Stimulated activated CD4-positive, alpha-beta T cell treated with anti-CD3 and anti-CD28 coated beads, Interleukin-1b, Interleukin-23, amount 100 ng/mL, for 24 hours (primary cell): ENCODE measurements at regions not wholly inside any gene's neighbourhood (a gene's known extent, or its start where the extent isn't known, plus 50 kb on each side); places are given as distances from the start of the nearest gene placed in this dataset.

ENCODE experiments used
- DNase-seq, 4 experiments: peaks; one replicate each; pipeline ENCODE4 v3.0.0-alpha.2; 2020; ENCODE audit warnings: low read depth in 4 of 4, low spot score in 1 of 4

DNA sequence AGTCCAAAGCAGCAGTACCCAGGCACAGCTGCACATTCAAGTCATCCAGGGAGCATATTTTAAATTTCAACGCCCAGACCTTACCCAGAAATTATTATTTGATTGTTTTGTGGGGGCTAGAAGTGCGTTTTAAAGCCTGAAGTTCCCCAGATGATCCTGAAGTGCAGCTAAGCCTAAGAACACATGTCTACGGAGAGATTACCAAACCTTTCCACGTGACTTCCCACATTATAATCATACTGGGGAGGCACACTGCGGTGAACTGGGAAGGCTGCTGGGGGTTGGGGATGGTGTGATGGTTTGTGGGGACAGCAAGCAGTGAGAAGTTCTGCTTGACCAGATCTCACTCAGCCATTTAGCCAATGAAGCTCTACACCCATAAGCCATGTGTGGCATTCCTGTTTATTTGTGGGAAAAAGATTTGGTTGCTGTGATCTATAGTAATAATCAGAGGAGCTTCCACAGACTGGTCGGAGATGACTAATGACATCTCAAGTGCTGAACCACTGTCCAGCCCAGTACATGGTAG, 93.4 kb upstream of the CDH6 start:
- DNase-seq: no peak

DNA sequence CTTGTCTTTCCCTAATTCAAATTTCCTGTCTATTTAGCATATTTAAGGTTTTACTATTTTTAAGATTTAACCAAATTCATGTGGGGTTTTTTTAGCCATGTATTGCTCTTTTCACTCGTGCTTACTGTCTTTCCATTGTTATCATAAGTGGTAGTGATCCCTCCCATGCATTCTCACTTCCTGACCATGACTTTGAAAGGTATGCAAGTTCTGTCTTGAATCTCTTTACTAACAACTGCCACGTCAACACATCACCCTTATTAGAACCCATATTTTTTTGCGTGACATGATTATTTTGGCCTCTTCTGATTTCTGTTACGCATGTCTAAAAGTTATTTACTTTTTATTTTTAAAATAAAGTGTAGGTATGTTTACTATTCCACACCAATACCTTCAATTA, 94.7 kb upstream of the CDH6 start:
- DNase-seq: no peak

GRCh38 chr5:31097851-31098250, 95.6 kb upstream of the CDH6 start:
- no peak for DNase-seq

DNA sequence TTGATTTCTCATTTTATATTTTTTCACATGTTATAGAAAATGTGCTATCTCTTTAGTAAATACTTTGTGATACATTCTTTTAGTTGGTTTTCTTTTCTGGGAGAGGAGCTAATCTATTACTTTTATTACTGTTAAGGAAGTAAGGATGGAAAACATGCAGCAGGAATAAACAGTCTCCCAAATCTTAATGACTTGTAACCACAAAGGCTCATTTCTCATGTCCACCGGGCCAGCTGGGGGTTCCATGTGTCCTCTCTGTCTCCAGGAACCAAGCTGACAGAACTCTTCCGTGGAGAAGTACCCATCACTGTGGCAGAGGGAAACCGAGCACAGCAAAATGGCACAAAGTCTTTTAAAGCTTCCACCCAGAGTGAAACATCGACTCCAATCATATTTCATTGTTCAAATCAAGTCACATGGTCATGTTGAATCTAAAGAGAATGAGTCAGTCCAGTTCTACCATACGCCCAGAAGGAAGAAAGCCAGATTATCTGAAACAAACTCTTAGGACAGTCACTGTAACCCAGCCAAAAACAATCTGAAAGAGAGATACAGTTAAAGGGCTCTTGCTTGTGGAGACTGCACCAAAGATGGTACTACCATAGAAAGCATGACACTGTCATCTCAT, 97.1 kb upstream of the CDH6 start:
- DNase-seq: no peak

DNA sequence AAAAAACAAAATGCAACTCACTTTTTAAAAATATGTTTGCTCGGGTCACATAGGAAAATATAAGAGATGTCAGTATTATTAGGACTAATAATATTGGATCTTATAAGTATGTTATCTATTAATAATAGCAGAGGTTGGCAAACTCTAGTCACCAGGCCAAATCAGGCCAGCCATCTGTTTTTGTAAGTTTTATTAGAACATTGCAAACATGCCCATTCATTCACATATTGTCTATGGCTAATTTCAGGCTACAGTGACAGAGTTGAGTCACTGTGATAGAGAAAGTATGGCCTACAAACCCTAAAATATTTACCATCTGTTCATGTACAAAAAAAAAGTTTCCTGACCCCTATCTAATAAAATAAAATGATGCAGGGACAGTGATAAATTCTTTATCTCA, 97.7 kb upstream of the CDH6 start:
- no peak for DNase-seq

- DNase-seq: no peak
Measured at GRCh38 chr5:31091501-31091900, 102.0 kb upstream of the CDH6 start.

- DNase-seq: no peak
Measured at GRCh38 chr5:31090467-31090866, 103.0 kb upstream of the CDH6 start.

- DNase-seq: no peak
Measured at GRCh38 chr5:31086839-31087415, 106.6 kb upstream of the CDH6 start.

- DNase-seq: no peak
Measured at GRCh38 chr5:31084871-31085270, 108.6 kb upstream of the CDH6 start.

GRCh38 chr5:31083364-31083763, 110.1 kb upstream of the CDH6 start:
- DNase-seq: no peak

GRCh38 chr5:31079668-31080067, 113.8 kb upstream of the CDH6 start:
- DNase-seq: no peak

- DNase-seq: no peak
Measured at GRCh38 chr5:31078956-31079355, 114.5 kb upstream of the CDH6 start.

DNA sequence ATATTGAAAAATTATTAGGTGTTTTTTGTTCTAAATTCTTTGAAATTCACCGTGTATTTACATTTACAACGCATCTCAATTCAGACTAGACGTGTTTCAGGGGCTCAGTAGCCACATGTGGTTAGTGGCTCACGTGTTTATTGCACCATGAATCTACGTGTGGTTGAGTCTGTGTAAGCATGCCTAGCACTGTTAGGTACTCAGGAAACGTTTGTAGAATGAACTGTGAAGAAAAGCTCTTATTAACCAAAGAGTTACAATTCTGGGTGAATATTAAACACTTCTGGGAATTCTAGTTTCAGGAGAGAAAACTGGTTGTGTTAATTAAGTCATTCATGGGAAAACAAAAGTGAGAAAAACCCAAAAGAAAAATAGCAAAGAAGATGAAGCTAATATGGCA, 117.5 kb upstream of the CDH6 start:
- no peak for DNase-seq

DNA sequence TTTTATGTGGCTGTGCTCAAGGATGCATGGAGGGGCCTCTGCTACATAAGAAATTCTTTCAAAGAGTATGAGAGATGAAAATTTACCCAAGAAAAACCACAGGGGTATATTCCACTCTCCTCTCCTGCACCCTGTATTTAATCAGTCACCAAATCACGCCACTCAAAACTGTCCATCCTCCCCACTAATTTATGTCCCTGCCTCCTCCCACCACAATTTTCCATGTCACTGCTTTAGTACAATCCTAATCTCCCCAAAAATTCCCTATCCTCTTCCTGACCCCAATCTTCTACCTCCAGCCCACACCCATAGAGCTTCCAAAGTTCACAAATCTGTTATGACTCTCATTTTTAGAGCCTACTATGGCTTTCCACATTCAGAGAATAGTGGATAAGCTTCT, 125.2 kb upstream of the CDH6 start:
- DNase-seq: no peak

- DNase-seq: no peak
Measured at GRCh38 chr5:31066655-31067328, 126.7 kb upstream of the CDH6 start.

GRCh38 chr5:31064215-31064614, 129.3 kb upstream of the CDH6 start:
- no peak for DNase-seq

DNA sequence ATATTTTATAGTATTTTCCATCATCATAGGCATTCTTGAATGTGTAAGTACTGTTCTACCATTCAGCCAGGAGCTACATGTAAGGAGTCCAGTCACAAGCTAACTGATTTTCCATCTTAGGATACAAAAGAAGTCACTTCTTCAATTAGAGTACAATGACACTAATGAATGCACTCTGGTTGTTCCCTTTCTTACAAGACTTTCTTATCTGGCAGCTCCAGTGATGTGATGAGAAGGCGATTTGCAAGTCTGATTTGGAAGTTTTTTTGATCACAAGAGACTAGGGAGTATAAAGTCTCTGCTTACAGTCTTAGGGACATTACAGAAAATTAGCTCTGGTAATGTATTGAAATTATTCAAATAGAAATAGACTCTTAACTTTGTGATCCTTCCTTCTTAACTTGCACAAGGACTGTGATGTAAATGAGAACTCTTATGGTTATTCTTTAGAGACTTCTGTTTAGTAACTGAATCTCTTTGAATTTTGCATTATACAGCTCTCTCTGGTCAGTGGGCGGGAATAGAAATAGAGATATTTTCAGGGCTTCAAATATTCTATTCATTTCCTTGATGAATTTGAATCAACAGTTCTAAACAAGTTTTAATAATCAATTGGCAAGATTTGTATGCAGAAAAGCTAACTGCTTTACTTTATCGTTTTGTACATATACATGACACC, 130.4 kb upstream of the CDH6 start:
- no peak for DNase-seq

GRCh38 chr5:31059889-31060288, 133.6 kb upstream of the CDH6 start:
- DNase-seq: no peak

DNA sequence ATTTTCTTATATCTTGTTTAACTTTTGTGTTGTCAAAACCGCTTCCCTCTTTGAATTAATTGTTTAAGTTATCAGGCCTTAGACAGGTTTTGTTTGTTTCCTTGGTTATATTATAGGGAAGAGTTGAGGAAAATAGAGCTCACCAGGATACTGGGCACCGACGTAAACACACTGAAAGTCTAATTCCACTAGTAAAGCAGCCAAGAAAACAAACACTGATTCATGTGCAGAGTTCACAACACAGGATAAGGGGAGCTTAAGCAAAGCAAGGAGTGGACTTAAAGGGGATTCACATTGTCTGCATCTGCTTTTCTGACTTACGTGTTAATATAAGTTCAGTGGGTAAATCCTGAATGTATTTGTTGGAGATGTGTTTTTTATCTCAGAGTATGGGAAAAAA, 139.0 kb upstream of the CDH6 start:
- DNase-seq: no peak

DNA sequence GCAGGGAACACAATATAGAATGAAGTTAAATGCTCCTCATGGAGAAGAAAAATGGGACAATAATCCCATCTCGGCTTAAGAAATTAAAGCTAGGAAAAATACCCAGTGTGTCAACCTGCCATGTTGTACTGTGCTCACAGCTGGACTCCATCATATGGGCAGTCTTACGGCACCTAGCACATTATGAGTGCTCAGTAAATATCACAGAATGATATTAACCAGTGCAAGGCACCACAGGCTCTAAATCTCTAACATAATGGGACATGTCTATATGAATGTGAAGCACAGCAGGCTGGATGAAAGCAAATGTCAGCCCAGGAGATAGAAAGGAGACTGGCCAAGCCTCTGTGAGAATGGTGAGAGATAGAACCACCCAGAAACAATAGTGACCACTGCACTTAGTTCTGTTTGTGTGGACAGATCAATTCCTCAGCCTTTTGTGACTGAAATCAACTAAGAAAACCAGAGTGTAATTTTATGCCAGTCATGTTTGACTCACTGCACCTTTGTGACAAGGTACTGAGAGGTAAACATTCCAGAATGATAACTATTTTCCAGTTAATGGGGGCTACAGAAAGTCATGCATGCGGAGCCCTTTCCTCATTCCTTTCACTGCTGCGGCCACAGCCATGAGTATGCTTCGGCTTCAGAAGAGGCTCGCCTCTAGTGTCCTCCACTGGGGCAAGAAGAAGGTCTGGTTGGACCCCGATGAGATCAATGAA, 140.4 kb upstream of the CDH6 start:
- DNase-seq: no peak

DNA sequence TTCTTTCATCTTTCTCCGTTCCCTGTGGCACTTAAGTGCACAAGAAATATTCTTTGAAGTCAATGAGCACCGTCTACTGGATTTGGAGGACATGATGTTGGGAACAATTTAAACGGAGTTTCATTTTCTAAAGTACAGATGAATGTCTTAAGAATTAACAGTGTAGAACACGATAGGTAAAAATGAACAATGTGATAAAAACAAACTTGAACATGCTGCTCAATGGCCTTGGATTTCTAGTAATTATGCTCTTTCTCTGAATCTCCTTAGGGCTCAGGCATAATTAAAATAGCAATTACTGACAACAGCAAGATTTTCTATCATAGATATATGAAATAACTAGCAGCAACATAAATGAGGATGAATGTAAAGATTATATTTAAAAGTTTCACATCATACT, 142.2 kb upstream of the CDH6 start:
- DNase-seq: no peak
